Astrocyte (in vitro differentiated cells and primary cell): ENCODE measurements at regions not wholly inside any gene's neighbourhood (a gene's known extent, or its start where the extent isn't known, plus 50 kb on each side); places are given as distances from the start of the nearest gene placed in this dataset.

Experiments
- DNase-seq: peaks from one replicate; pipeline ENCODE4 v3.0.0-alpha.2; 2010; ENCODE audit warnings: low read depth
- FAIRE-seq: peaks from 2 replicates; lab custom pipeline; 2011; peaks lifted over from hg19 to GRCh38; lab: Jason Lieb, UNC
- H2AFZ ChIP-seq: 2 replicates; pipeline ENCODE4 v1.6.0; 2012; ENCODE audit warnings: low read depth, low read length, inconsistent platforms
- H3K27ac ChIP-seq: 2 replicates; pipeline ENCODE4 v1.5.1; 2011; ENCODE audit warnings: low read depth, low read length, inconsistent platforms
- H3K27me3 ChIP-seq: 2 replicates; pipeline ENCODE4 v1.6.0; 2011; ENCODE audit warnings: low read length, inconsistent platforms; ENCODE audit not compliant: insufficient read depth
- H3K36me3 ChIP-seq: 2 replicates; pipeline ENCODE4 v1.5.1; 2011; ENCODE audit warnings: low read length, inconsistent platforms; ENCODE audit not compliant: insufficient read depth
- H3K4me1 ChIP-seq: 2 replicates; pipeline ENCODE4 v1.5.1; 2011; ENCODE audit warnings: low read length, inconsistent platforms; ENCODE audit not compliant: insufficient read depth
- H3K4me2 ChIP-seq: 2 replicates; pipeline ENCODE4 v1.6.0; 2012; ENCODE audit warnings: low read length, inconsistent platforms
- H3K4me3 ChIP-seq: 2 replicates; pipeline ENCODE4 v1.5.1; 2011; ENCODE audit warnings: low read depth, mild to moderate bottlenecking, low read length, inconsistent platforms; ENCODE audit not compliant: insufficient read depth
- H3K79me2 ChIP-seq: 2 replicates; pipeline ENCODE4 v1.6.0; 2012; ENCODE audit warnings: mild to moderate bottlenecking, low read length, inconsistent platforms; ENCODE audit not compliant: insufficient read depth
- H3K9ac ChIP-seq: 2 replicates; pipeline ENCODE4 v1.6.0; 2012; ENCODE audit warnings: mild to moderate bottlenecking, low read length, inconsistent platforms
- H3K9me3 ChIP-seq: 2 replicates; pipeline ENCODE4 v1.5.1; 2012; ENCODE audit warnings: low read depth, mild to moderate bottlenecking, low read length, inconsistent platforms; ENCODE audit not compliant: insufficient read depth
- H4K20me1 ChIP-seq: 2 replicates; pipeline ENCODE4 v1.6.0; 2012; ENCODE audit warnings: low read length, inconsistent platforms; ENCODE audit not compliant: insufficient read depth
- H3K27ac Mint-ChIP-seq: one replicate; pipeline ENCODE4 v1.8.0; 2021; ENCODE audit warnings: mild to moderate bottlenecking, mixed read lengths; ENCODE audit not compliant: unreplicated experiment
- H3K27me3 Mint-ChIP-seq: one replicate; pipeline ENCODE4 v1.8.0; 2021; ENCODE audit warnings: low read depth, mixed read lengths; ENCODE audit not compliant: unreplicated experiment
- H3K36me3 Mint-ChIP-seq: one replicate; pipeline ENCODE4 v1.8.0; 2021; ENCODE audit warnings: low read depth, mixed read lengths; ENCODE audit not compliant: unreplicated experiment
- H3K4me1 Mint-ChIP-seq: one replicate; pipeline ENCODE4 v1.8.0; 2021; ENCODE audit warnings: low read depth, mixed read lengths; ENCODE audit not compliant: unreplicated experiment
- H3K4me3 Mint-ChIP-seq: one replicate; pipeline ENCODE4 v1.8.0; 2021; ENCODE audit warnings: mild to moderate bottlenecking, moderate library complexity, mixed read lengths; ENCODE audit not compliant: unreplicated experiment
- H3K9me3 Mint-ChIP-seq: one replicate; pipeline ENCODE4 v1.8.0; 2021; ENCODE audit warnings: mild to moderate bottlenecking, mixed read lengths; ENCODE audit not compliant: unreplicated experiment
- EZH2 ChIP-seq: IDR thresholded peaks from 2 replicates; pipeline ENCODE4 v1.6.1; 2012; ENCODE audit warnings: mild to moderate bottlenecking, low read length, inconsistent platforms; ENCODE audit not compliant: insufficient read depth
- TF ChIP-seq, protein P1 (sequence below): IDR thresholded peaks from 2 replicates; pipeline ENCODE4 v1.5.1; 2011; ENCODE audit warnings: low read depth, mild to moderate bottlenecking, inconsistent platforms, low read length, moderate library complexity; ENCODE audit not compliant: insufficient read depth

DNA sequence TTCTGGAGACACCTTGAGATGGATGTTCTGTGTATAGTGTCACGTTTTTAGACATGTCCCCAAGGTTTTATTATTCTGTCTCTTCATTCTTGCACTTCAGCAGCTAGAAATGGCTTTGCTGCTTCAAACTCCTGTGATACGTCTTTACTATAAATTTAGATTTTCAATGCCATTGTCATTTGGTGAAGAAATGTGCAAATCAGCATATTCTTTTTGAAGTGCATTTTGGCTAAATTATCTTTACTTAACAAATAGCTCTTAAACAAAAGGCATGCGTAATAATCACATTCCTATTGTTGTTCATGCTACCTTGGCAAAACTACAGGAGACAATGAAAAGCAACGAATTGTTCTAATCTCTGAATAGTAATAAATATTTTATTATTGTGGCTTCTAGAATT, 502.9 kb upstream of the SYT1 start:
- FAIRE-seq (no peak), DNase-seq (no peak)
- H2AFZ ChIP-seq, result no peak overlapping the region
- no peaks in the 10 kb centered on the region for H3K36me3 ChIP-seq
- H3K27ac ChIP-seq, result no peak overlapping the region
- no peaks in the 10 kb centered on the region for H4K20me1 ChIP-seq
- no peaks in the 10 kb centered on the region for H3K4me1 Mint-ChIP-seq
- H3K27ac Mint-ChIP-seq, result no peak overlapping the region
- no peaks in the 10 kb centered on the region for H3K27me3 ChIP-seq
- H3K79me2 ChIP-seq, result no peaks in the 10 kb centered on the region
- H3K27me3 Mint-ChIP-seq, result peaks cover 1% of the 10 kb centered on the region
- H3K9ac ChIP-seq, result no peak overlapping the region
- no peaks in the 10 kb centered on the region for H3K9me3 ChIP-seq
- no peak overlapping the region for H3K4me3 Mint-ChIP-seq
- no peaks in the 10 kb centered on the region for H3K9me3 Mint-ChIP-seq
- H3K4me1 ChIP-seq, result no peaks in the 10 kb centered on the region
- no peak overlapping the region for H3K4me2 ChIP-seq
- TF ChIP-seq, protein P1, sequence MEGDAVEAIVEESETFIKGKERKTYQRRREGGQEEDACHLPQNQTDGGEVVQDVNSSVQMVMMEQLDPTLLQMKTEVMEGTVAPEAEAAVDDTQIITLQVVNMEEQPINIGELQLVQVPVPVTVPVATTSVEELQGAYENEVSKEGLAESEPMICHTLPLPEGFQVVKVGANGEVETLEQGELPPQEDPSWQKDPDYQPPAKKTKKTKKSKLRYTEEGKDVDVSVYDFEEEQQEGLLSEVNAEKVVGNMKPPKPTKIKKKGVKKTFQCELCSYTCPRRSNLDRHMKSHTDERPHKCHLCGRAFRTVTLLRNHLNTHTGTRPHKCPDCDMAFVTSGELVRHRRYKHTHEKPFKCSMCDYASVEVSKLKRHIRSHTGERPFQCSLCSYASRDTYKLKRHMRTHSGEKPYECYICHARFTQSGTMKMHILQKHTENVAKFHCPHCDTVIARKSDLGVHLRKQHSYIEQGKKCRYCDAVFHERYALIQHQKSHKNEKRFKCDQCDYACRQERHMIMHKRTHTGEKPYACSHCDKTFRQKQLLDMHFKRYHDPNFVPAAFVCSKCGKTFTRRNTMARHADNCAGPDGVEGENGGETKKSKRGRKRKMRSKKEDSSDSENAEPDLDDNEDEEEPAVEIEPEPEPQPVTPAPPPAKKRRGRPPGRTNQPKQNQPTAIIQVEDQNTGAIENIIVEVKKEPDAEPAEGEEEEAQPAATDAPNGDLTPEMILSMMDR, result no peak
- TF ChIP-seq EZH2, result no peak
- H3K4me3 ChIP-seq, result no peak overlapping the region
- no peaks in the 10 kb centered on the region for H3K36me3 Mint-ChIP-seq

GRCh38 chr12:78371284-78371683, 493.3 kb upstream of the SYT1 start:
- no peaks in the 10 kb centered on the region for H3K27me3 ChIP-seq
- no peak overlapping the region for H2AFZ ChIP-seq
- H3K4me1 ChIP-seq, result no peaks in the 10 kb centered on the region
- H3K9me3 Mint-ChIP-seq, result no peaks in the 10 kb centered on the region
- no peak overlapping the region for H3K4me2 ChIP-seq
- FAIRE-seq (no peak), DNase-seq (no peak)
- H3K4me1 Mint-ChIP-seq, result no peaks in the 10 kb centered on the region
- H3K9ac ChIP-seq, result no peak overlapping the region
- no peak for TF ChIP-seq EZH2
- TF ChIP-seq, protein P1, result no peak
- no peaks in the 10 kb centered on the region for H3K36me3 ChIP-seq
- H3K27ac Mint-ChIP-seq, result no peak overlapping the region
- no peaks in the 10 kb centered on the region for H3K9me3 ChIP-seq
- H3K27me3 Mint-ChIP-seq, result no peaks in the 10 kb centered on the region
- no peaks in the 10 kb centered on the region for H4K20me1 ChIP-seq
- no peak overlapping the region for H3K4me3 ChIP-seq
- H3K27ac ChIP-seq, result no peak overlapping the region
- H3K4me3 Mint-ChIP-seq, result no peak overlapping the region
- H3K36me3 Mint-ChIP-seq, result no peaks in the 10 kb centered on the region
- H3K79me2 ChIP-seq, result no peaks in the 10 kb centered on the region

- TF ChIP-seq, protein P1, result no peak
- TF ChIP-seq EZH2, result no peak
- no peaks in the 10 kb centered on the region for H3K27me3 ChIP-seq
- Mint-ChIP-seq H3K4me3 (no peak overlapping the region), H3K36me3 (peaks cover 5% of the 10 kb centered on the region), H3K27ac (no peak overlapping the region), H3K4me1 (no peaks in the 10 kb centered on the region), H3K27me3 (no peaks in the 10 kb centered on the region), H3K9me3 (peaks cover 14% of the 10 kb centered on the region)
- no peaks in the 10 kb centered on the region for H3K36me3 ChIP-seq
- H3K9ac ChIP-seq, result no peak overlapping the region
- H4K20me1 ChIP-seq, result no peaks in the 10 kb centered on the region
- H3K79me2 ChIP-seq, result no peaks in the 10 kb centered on the region
- no peaks in the 10 kb centered on the region for H3K4me1 ChIP-seq
- H3K4me3 ChIP-seq, result no peak overlapping the region
- H2AFZ ChIP-seq, result no peak overlapping the region
- no peak overlapping the region for H3K4me2 ChIP-seq
- FAIRE-seq (no peak), DNase-seq (no peak)
- no peak overlapping the region for H3K27ac ChIP-seq
- H3K9me3 ChIP-seq, result peaks cover 6% of the 10 kb centered on the region
Observed at GRCh38 chr12:78375461-78375860, 489.1 kb upstream of the SYT1 start.
